Osteocyte (in vitro differentiated cells): ENCODE measurements at regions not wholly inside any gene's neighbourhood (a gene's known extent, or its start where the extent isn't known, plus 50 kb on each side); places are given as distances from the start of the nearest gene placed in this dataset.

Experiments used
- DNase-seq: peaks from one replicate; pipeline ENCODE4 v3.0.0; 2021; ENCODE audit warnings: mixed read lengths; ENCODE audit not compliant: unreplicated experiment; ENCODE audit errors: extremely low spot score
- H3K27ac Mint-ChIP-seq: one replicate; pipeline ENCODE4 v1.8.0; 2021; ENCODE audit warnings: mild to moderate bottlenecking, mixed read lengths; ENCODE audit not compliant: unreplicated experiment
- H3K27me3 Mint-ChIP-seq: one replicate; pipeline ENCODE4 v1.8.0; 2021; ENCODE audit warnings: mixed read lengths; ENCODE audit not compliant: unreplicated experiment
- H3K36me3 Mint-ChIP-seq: one replicate; pipeline ENCODE4 v1.8.0; 2021; ENCODE audit warnings: mixed read lengths; ENCODE audit not compliant: unreplicated experiment
- H3K4me1 Mint-ChIP-seq: one replicate; pipeline ENCODE4 v1.8.0; 2021; ENCODE audit warnings: mixed read lengths; ENCODE audit not compliant: unreplicated experiment
- H3K4me3 Mint-ChIP-seq: one replicate; pipeline ENCODE4 v1.8.0; 2021; ENCODE audit warnings: mild to moderate bottlenecking, moderate library complexity, mixed read lengths; ENCODE audit not compliant: unreplicated experiment
- H3K9me3 Mint-ChIP-seq: one replicate; pipeline ENCODE4 v1.8.0; 2021; ENCODE audit warnings: mixed read lengths; ENCODE audit not compliant: unreplicated experiment
- TF ChIP-seq, protein P1 (sequence below): fragments of 200-600 bp; sonication (generic); IDR thresholded peaks from 2 replicates; pipeline ENCODE4 v1.5.0; 2021; ENCODE audit warnings: antibody characterized with exemption, mild to moderate bottlenecking, moderate library complexity

DNA sequence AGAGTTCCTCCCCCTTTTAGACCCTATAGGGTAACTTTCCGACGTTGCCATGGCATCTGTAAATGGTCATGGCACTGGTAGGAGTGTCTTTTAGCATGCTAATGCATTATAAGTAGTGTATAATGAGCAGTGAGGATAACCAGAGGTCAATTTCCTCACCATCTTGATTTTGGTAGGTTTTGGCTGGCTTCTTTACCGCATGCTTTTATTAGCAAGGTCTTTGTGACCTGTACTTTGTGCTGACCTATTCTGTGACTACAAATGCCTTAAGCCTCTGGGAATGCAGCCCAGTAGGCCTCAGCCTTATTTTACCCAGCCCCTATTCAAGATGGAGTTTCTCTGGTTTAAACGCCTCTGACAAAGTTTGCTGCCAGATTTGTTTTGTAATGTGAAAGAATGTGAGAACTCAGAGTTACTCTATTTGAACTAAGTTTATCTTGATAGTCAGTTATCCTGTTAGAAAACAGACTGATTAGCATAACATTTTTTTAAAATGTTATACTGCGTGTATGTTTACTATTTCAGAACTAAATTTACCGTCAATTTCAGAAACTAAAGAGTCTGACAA, 111.3 kb upstream of the PRSS16 start:
- no peak for DNase-seq
- TF ChIP-seq, protein P1, sequence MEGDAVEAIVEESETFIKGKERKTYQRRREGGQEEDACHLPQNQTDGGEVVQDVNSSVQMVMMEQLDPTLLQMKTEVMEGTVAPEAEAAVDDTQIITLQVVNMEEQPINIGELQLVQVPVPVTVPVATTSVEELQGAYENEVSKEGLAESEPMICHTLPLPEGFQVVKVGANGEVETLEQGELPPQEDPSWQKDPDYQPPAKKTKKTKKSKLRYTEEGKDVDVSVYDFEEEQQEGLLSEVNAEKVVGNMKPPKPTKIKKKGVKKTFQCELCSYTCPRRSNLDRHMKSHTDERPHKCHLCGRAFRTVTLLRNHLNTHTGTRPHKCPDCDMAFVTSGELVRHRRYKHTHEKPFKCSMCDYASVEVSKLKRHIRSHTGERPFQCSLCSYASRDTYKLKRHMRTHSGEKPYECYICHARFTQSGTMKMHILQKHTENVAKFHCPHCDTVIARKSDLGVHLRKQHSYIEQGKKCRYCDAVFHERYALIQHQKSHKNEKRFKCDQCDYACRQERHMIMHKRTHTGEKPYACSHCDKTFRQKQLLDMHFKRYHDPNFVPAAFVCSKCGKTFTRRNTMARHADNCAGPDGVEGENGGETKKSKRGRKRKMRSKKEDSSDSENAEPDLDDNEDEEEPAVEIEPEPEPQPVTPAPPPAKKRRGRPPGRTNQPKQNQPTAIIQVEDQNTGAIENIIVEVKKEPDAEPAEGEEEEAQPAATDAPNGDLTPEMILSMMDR, result no peak
- peaks cover 2% of the 10 kb centered on the region for H3K36me3 Mint-ChIP-seq
- no peaks in the 10 kb centered on the region for H3K27me3 Mint-ChIP-seq
- H3K4me1 Mint-ChIP-seq, result peaks cover 46% of the 10 kb centered on the region
- H3K9me3 Mint-ChIP-seq, result no peaks in the 10 kb centered on the region
- H3K27ac Mint-ChIP-seq, result no peak overlapping the region
- H3K4me3 Mint-ChIP-seq, result no peak overlapping the region

DNA sequence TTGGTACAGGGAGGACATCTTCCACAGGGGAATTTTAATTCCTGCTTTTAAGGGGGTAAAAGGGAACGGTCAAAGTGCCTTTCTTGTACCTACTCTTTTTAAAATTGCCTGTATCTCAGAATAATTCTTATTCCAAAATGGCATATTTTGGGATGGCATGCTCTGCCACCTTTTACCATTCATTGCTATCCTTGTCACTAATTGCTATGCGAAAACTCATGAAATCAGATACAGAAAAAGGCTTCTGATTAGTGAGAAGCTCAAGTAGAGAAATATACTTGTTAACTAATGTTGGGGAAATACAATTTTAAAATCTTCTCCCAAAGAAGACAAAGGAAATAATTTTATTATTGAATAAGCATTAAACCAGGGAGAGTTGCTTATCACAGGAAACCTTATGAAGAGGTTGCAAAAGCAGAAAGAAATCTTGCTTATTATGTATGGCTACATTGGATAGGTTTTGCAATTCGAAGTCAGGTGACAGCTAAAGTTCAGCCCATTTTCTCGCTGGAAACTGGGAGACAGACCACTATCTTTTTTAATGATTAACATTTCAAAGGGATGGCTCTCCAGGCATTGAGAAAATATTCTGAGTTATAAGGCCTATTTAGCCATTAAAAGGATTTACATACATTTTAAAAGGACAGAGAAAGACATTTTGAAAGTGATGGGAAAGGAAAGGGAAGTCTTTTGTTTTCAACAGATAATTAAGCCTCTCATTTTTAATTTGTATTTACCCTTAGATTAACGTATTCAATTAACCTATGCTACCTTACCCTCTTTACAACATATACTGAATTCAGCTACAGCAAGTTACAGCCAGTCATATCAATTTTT, 110.3 kb upstream of the PRSS16 start:
- DNase-seq, result no peak
- Mint-ChIP-seq H3K4me1 (peaks cover 53% of the 10 kb centered on the region), H3K9me3 (no peaks in the 10 kb centered on the region), H3K36me3 (peaks cover 2% of the 10 kb centered on the region), H3K27ac (no peak overlapping the region), H3K27me3 (no peaks in the 10 kb centered on the region), H3K4me3 (no peak overlapping the region)
- TF ChIP-seq, protein P1, result no peak

DNA sequence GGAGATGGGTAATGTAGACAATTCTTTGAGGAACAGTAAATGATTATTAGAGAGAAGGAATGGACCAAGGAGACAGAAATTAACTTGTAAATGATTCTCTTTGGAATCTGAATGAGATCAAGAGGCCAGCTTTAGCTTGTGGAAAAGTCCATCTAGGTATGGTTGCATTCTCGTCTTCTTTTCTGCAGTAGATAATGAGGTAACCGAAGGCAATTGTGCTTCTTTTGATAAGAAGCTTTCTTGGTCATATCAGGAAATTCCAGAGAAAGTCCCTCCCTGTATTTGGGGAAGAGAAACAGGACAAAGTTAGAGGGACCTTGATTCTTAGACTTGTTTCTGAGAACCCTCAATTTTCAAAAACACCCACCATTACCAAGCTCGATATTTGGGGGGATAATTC, 109.1 kb upstream of the PRSS16 start:
- Mint-ChIP-seq H3K9me3 (no peaks in the 10 kb centered on the region), H3K36me3 (peaks cover 2% of the 10 kb centered on the region), H3K4me1 (peaks cover 55% of the 10 kb centered on the region), H3K4me3 (peak overlapping the region; percentile 96), H3K27ac (peak overlapping the region; percentile 98), H3K27me3 (no peaks in the 10 kb centered on the region)
- no peak for DNase-seq
- TF ChIP-seq, protein P1, result no peak

DNA sequence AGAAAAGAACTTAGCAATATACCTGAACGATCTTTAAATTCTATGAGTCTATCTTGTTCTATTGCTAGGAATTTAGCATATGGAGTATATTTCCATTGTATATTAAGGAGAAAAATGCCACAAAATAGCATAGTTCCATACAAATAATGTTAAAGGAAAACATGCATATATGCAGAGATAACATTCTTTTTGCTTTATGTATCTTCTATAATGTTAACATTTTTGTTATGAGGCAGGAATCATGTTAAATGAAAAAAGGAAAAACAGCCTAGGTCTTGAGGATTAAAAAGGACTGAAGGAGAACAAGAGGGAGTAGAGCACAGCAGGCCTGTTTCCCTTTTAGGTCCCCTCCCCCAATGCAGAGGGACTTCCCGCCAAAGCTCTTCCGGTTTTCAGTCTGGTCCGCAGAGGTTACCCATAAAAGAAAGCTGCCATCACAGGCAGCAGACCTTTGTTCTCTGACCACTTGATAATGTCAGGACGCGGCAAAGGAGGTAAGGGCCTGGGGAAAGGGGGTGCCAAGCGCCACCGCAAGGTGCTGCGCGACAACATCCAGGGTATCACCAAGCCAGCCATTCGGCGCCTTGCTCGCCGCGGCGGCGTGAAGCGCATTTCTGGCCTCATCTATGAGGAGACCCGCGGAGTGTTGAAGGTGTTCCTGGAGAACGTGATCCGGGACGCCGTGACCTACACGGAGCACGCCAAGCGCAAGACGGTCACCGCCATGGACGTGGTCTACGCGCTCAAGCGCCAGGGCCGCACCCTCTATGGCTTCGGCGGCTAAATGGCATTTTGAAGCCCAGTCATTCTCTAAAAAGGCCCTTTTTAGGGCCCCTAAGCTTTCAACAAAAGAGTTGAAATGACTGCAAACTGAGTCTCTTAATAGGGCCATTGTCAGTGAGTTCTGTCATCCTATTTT, 108.4 kb upstream of the PRSS16 start:
- H3K9me3 Mint-ChIP-seq, result no peaks in the 10 kb centered on the region
- peak overlapping the region; percentile 98 for H3K27ac Mint-ChIP-seq
- DNase-seq, result no peak
- peak overlapping the region; percentile 96 for H3K4me3 Mint-ChIP-seq
- TF ChIP-seq, protein P1, result no peak
- H3K27me3 Mint-ChIP-seq, result no peaks in the 10 kb centered on the region
- H3K4me1 Mint-ChIP-seq, result peaks cover 53% of the 10 kb centered on the region
- peaks cover 2% of the 10 kb centered on the region for H3K36me3 Mint-ChIP-seq
